ENCODE measurements at regions not wholly inside any gene's neighbourhood (a gene's known extent, or its start where the extent isn't known, plus 50 kb on each side); places are given as distances from the start of the nearest gene placed in this dataset.

DNA sequence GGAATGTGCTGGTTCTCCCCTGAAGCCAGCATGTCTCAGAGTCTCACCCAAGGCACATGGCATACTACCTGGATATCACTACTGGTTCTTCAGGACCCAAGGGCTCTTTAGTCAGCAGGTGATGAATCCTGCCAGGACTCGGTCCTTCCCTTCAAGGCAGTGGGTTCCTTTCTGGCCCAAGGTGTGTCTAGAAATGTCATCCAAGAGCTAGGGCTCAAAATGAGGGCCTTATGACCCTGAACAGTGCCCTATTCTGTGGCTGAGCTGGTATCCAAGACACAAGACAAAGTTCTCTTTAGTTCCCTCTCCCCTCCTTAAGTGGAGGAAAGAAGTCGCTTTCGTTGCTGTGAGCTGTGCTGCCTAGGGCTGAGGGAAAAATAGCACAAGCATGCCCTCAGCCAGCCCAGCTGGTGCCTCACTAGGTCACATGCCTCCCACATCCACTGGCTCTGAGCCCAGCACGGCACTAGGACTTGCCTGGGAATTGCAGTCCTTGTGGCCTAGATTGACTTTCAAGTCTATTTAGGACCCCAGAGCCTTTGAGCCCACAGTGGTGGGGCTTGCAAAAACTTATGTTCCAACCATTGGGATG lies 106.0 kb downstream of the BMS1 start:
- Histone ChIP-seq H3K9me3 (ENCODE audit: control insufficient read depth, insufficient read depth, low read length) (no peaks in the 10 kb centered on the region), H3K4me3 (ENCODE audit: low read length) (no peak overlapping the region), H3K36me3 (ENCODE audit: control insufficient read depth, insufficient read depth, low read length) (no peaks in the 10 kb centered on the region), H3K27me3 (ENCODE audit: control insufficient read depth, insufficient read depth, low read length) (no peaks in the 10 kb centered on the region), H3K27ac (ENCODE audit: low read length) (no peak overlapping the region), H3K4me1 (ENCODE audit: control insufficient read depth, insufficient read depth, low read length) (no peaks in the 10 kb centered on the region)
- TF ChIP-seq, protein P1, sequence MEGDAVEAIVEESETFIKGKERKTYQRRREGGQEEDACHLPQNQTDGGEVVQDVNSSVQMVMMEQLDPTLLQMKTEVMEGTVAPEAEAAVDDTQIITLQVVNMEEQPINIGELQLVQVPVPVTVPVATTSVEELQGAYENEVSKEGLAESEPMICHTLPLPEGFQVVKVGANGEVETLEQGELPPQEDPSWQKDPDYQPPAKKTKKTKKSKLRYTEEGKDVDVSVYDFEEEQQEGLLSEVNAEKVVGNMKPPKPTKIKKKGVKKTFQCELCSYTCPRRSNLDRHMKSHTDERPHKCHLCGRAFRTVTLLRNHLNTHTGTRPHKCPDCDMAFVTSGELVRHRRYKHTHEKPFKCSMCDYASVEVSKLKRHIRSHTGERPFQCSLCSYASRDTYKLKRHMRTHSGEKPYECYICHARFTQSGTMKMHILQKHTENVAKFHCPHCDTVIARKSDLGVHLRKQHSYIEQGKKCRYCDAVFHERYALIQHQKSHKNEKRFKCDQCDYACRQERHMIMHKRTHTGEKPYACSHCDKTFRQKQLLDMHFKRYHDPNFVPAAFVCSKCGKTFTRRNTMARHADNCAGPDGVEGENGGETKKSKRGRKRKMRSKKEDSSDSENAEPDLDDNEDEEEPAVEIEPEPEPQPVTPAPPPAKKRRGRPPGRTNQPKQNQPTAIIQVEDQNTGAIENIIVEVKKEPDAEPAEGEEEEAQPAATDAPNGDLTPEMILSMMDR (IDR thresholded peaks at IDR 0.05): no peak
- H3K4me3 Mint-ChIP-seq: no peak overlapping the region
- 82% methylated on average over 4 of the region's 4 CpGs for WGBS (ENCODE audit: insufficient coverage)
- ATAC-seq (no peak), DNase-seq (no peak)
- no peaks in the 10 kb centered on the region for H3K36me3 Mint-ChIP-seq
- peaks cover 2 to 15% of the 10 kb centered on the region in 2 donors for H3K27me3 Mint-ChIP-seq (ENCODE audit: low read depth in 2 of 2)
- H3K4me1 Mint-ChIP-seq: peaks cover 0 to 5% of the 10 kb centered on the region in 2 donors
- no peaks in the 10 kb centered on the region for H3K9me3 Mint-ChIP-seq
- no peak overlapping the region for H3K27ac Mint-ChIP-seq
- intact Hi-C loops (cut with micrococcal nuclease): no loop called here

- no peak for DNase-seq
- peaks cover 22% of the 10 kb centered on the region in 2 donors for H3K4me1 Mint-ChIP-seq
- peak; percentile 38 to 89 (median 52) for ATAC-seq
- Histone ChIP-seq H3K9me3 (ENCODE audit: control insufficient read depth, insufficient read depth, low read length) (no peaks in the 10 kb centered on the region), H3K4me1 (ENCODE audit: control insufficient read depth, insufficient read depth, low read length) (peaks cover 28% of the 10 kb centered on the region), H3K4me3 (ENCODE audit: low read length) (no peak overlapping the region), H3K27me3 (ENCODE audit: control insufficient read depth, insufficient read depth, low read length) (peaks cover 14% of the 10 kb centered on the region), H3K36me3 (ENCODE audit: control insufficient read depth, insufficient read depth, low read length) (no peaks in the 10 kb centered on the region), H3K27ac (ENCODE audit: low read length) (no peak overlapping the region)
- no peaks in the 10 kb centered on the region for H3K36me3 Mint-ChIP-seq
- intact Hi-C loops (cut with micrococcal nuclease): no loop called here
- WGBS (ENCODE audit: insufficient coverage): 54% methylated on average over 5 of the region's 7 CpGs
- no peak overlapping the region for H3K27ac Mint-ChIP-seq
- H3K4me3 Mint-ChIP-seq: peak overlapping the region; percentile 70
- peaks cover 18 to 20% of the 10 kb centered on the region in 2 donors for H3K27me3 Mint-ChIP-seq (ENCODE audit: low read depth in 2 of 2)
- no peaks in the 10 kb centered on the region for H3K9me3 Mint-ChIP-seq
- TF ChIP-seq, protein P1 (IDR thresholded peaks at IDR 0.05): no peak
These were observed 114.1 kb downstream of the BMS1 start for GRCh38 chr10:42896735-42897134.

- DNase-seq (no peak), ATAC-seq (peak in 1 of 3 donors; percentile 25)
- no peak overlapping the region for H3K4me3 ChIP-seq (ENCODE audit: low read length)
- H3K9me3 Mint-ChIP-seq: no peaks in the 10 kb centered on the region
- H3K4me1 Mint-ChIP-seq: peaks cover 22% of the 10 kb centered on the region in 2 donors
- H3K4me1 ChIP-seq (ENCODE audit: control insufficient read depth, insufficient read depth, low read length): peaks cover 28% of the 10 kb centered on the region
- no peak overlapping the region for H3K27ac ChIP-seq (ENCODE audit: low read length)
- no peaks in the 10 kb centered on the region for H3K36me3 Mint-ChIP-seq
- 27% methylated on average over 83 of the region's 83 CpGs for WGBS (ENCODE audit: insufficient coverage)
- no peaks in the 10 kb centered on the region for H3K9me3 ChIP-seq (ENCODE audit: control insufficient read depth, insufficient read depth, low read length)
- H3K27me3 ChIP-seq (ENCODE audit: control insufficient read depth, insufficient read depth, low read length): peaks cover 14% of the 10 kb centered on the region
- intact Hi-C loops (cut with micrococcal nuclease): no loop called here
- H3K27ac Mint-ChIP-seq: no peak overlapping the region
- TF ChIP-seq, protein P1 (IDR thresholded peaks at IDR 0.05): no peak
- H3K4me3 Mint-ChIP-seq: peak overlapping the region; percentile 70
- H3K27me3 Mint-ChIP-seq (ENCODE audit: low read depth in 2 of 2): peaks cover 20 to 24% of the 10 kb centered on the region in 2 donors
- H3K36me3 ChIP-seq (ENCODE audit: control insufficient read depth, insufficient read depth, low read length): no peaks in the 10 kb centered on the region
These were observed 115.7 kb downstream of the BMS1 start for GRCh38 chr10:42898037-42898960.
